ENCODE measurements at regions not wholly inside any gene's neighbourhood (a gene's known extent, or its start where the extent isn't known, plus 50 kb on each side); places are given as distances from the start of the nearest gene placed in this dataset.
"Not testable (repeated sequence)": the region's sequence is repeated elsewhere in the genome, so short reads cannot be mapped to it uniquely, and the experiment has no call there.

- DNase-seq (ENCODE audit: extremely low read depth in 1 of 2, low read depth in 1 of 2), result no peak
These were observed 63.2 kb downstream of the NENF start for GRCh38 chr1:212495766-212496494.

- DNase-seq (ENCODE audit: extremely low read depth in 1 of 2, low read depth in 1 of 2), result no peak
These were observed 64.0 kb downstream of the NENF start for GRCh38 chr1:212496682-212497081.

GRCh38 chr1:212497553-212497952, 64.8 kb downstream of the NENF start:
- DNase-seq (ENCODE audit: extremely low read depth in 1 of 2, low read depth in 1 of 2), result no peak

GRCh38 chr1:212498283-212499040, 65.7 kb downstream of the NENF start:
- DNase-seq (ENCODE audit: extremely low read depth in 1 of 2, low read depth in 1 of 2), result no peak

- no peak for DNase-seq (ENCODE audit: extremely low read depth in 1 of 2, low read depth in 1 of 2)
These were observed 67.6 kb downstream of the NENF start for GRCh38 chr1:212500351-212500750.

- no peak for DNase-seq (ENCODE audit: extremely low read depth in 1 of 2, low read depth in 1 of 2)
These were observed 68.3 kb downstream of the NENF start for GRCh38 chr1:212500983-212501382.

GRCh38 chr1:212503714-212504113, 71.0 kb downstream of the NENF start:
- DNase-seq (ENCODE audit: extremely low read depth in 1 of 2, low read depth in 1 of 2), result no peak

GRCh38 chr1:212504171-212504803, 71.6 kb downstream of the NENF start:
- no peak for DNase-seq (ENCODE audit: extremely low read depth in 1 of 2, low read depth in 1 of 2)

GRCh38 chr1:212506666-212507065, 73.9 kb downstream of the NENF start:
- no peak for DNase-seq (ENCODE audit: extremely low read depth in 1 of 2, low read depth in 1 of 2)

GRCh38 chr1:212507369-212507768, 74.6 kb downstream of the NENF start:
- DNase-seq (ENCODE audit: extremely low read depth in 1 of 2, low read depth in 1 of 2), result no peak

GRCh38 chr1:212512816-212513559, 80.3 kb downstream of the NENF start:
- DNase-seq (ENCODE audit: extremely low read depth in 1 of 2, low read depth in 1 of 2), result no peak

GRCh38 chr1:212513586-212513985, 80.9 kb downstream of the NENF start:
- DNase-seq (ENCODE audit: extremely low read depth in 1 of 2, low read depth in 1 of 2), result no peak

- DNase-seq (ENCODE audit: extremely low read depth in 1 of 2, low read depth in 1 of 2), result no peak
These were observed 81.4 kb downstream of the NENF start for GRCh38 chr1:212514056-212514614.

- DNase-seq (ENCODE audit: extremely low read depth in 1 of 2, low read depth in 1 of 2), result no peak
These were observed 82.1 kb downstream of the NENF start for GRCh38 chr1:212514782-212515181.

- no peak for DNase-seq (ENCODE audit: extremely low read depth in 1 of 2, low read depth in 1 of 2)
These were observed 82.6 kb downstream of the NENF start for GRCh38 chr1:212515329-212515760.

GRCh38 chr1:212516012-212516411, 83.3 kb downstream of the NENF start:
- DNase-seq (ENCODE audit: extremely low read depth in 1 of 2, low read depth in 1 of 2), result not testable (repeated sequence)

GRCh38 chr1:212518188-212519054, 85.7 kb downstream of the NENF start:
- DNase-seq (ENCODE audit: extremely low read depth in 1 of 2, low read depth in 1 of 2), result no peak

- DNase-seq (ENCODE audit: extremely low read depth in 1 of 2, low read depth in 1 of 2), result no peak
These were observed 86.4 kb downstream of the NENF start for GRCh38 chr1:212519131-212519530.

- DNase-seq (ENCODE audit: extremely low read depth in 1 of 2, low read depth in 1 of 2), result no peak
These were observed 87.6 kb downstream of the NENF start for GRCh38 chr1:212520299-212520698.

- no peak for DNase-seq (ENCODE audit: extremely low read depth in 1 of 2, low read depth in 1 of 2)
These were observed 87.8 kb upstream of the ATF3 start for GRCh38 chr1:212520746-212521145.

Measured in stimulated activated CD8-positive, alpha-beta memory T cell treated with anti-CD3 and anti-CD28 coated beads, Interleukin-7, amount 100 ng/mL, for 48 hours (primary cell).